Duodenal mucosa (tissue), 2 donors: ENCODE measurements at regions not wholly inside any gene's neighbourhood (a gene's known extent, or its start where the extent isn't known, plus 50 kb on each side); places are given as distances from the start of the nearest gene placed in this dataset.

Experiments
- H3K27ac ChIP-seq: one replicate; pipeline ENCODE4 v1.7.0; 2013; ENCODE audit warnings: low read depth, low read length
- H3K27me3 ChIP-seq, 2 donors: one replicate each; pipeline ENCODE4 v1.7.0; 2013; ENCODE audit warnings: low read length in 2 of 2, control low read depth in 1 of 2; ENCODE audit not compliant: insufficient read depth in 2 of 2, control insufficient read depth in 1 of 2
- H3K36me3 ChIP-seq, 2 donors: one replicate each; pipeline ENCODE4 v1.7.0; 2013; ENCODE audit warnings: low read length in 2 of 2, control low read depth in 1 of 2; ENCODE audit not compliant: insufficient read depth in 2 of 2, control insufficient read depth in 1 of 2
- H3K4me1 ChIP-seq, 2 donors: one replicate each; pipeline ENCODE4 v1.7.0; 2013; ENCODE audit warnings: low read length in 2 of 2, control low read depth in 1 of 2; ENCODE audit not compliant: insufficient read depth in 2 of 2, control insufficient read depth in 1 of 2
- H3K4me3 ChIP-seq, 2 donors: one replicate each; pipeline ENCODE4 v1.7.0; 2013; ENCODE audit warnings: low read length in 2 of 2, low read depth in 1 of 2
- H3K9ac ChIP-seq, 2 donors: one replicate each; pipeline ENCODE4 v1.7.0; 2013; ENCODE audit warnings: low read length in 2 of 2, low read depth in 1 of 2
- H3K9me3 ChIP-seq, 2 donors: one replicate each; pipeline ENCODE4 v1.7.0; 2013; ENCODE audit warnings: low read length in 2 of 2, control low read depth in 1 of 2; ENCODE audit not compliant: control insufficient read depth in 1 of 2

GRCh38 chr16:66135838-66136237 is 230.7 kb upstream of the CDH5 start:
- Histone ChIP-seq H3K36me3 (no peaks in the 10 kb centered on the region), H3K9ac (no peak overlapping the region), H3K27ac (no peak overlapping the region), H3K4me1 (peaks cover 0 to 10% of the 10 kb centered on the region in 2 donors), H3K4me3 (no peak overlapping the region), H3K27me3 (no peaks in the 10 kb centered on the region), H3K9me3 (no peaks in the 10 kb centered on the region)

GRCh38 chr16:66135421-66135831 is 231.1 kb upstream of the CDH5 start:
- Histone ChIP-seq H3K4me3 (no peak overlapping the region), H3K4me1 (peaks cover 0 to 10% of the 10 kb centered on the region in 2 donors), H3K27ac (no peak overlapping the region), H3K27me3 (no peaks in the 10 kb centered on the region), H3K9ac (no peak overlapping the region), H3K36me3 (no peaks in the 10 kb centered on the region), H3K9me3 (no peaks in the 10 kb centered on the region)

- no peaks in the 10 kb centered on the region for H3K36me3 ChIP-seq
- no peak overlapping the region for H3K27ac ChIP-seq
- H3K27me3 ChIP-seq = peaks cover 0 to 3% of the 10 kb centered on the region in 2 donors
- H3K4me3 ChIP-seq = no peak overlapping the region
- peaks cover 0 to 10% of the 10 kb centered on the region in 2 donors for H3K4me1 ChIP-seq
- H3K9me3 ChIP-seq = no peaks in the 10 kb centered on the region
- no peak overlapping the region for H3K9ac ChIP-seq
These were observed 231.6 kb upstream of the CDH5 start for GRCh38 chr16:66134875-66135274.

GRCh38 chr16:66133643-66134338 is 232.7 kb upstream of the CDH5 start:
- no peak overlapping the region for H3K4me3 ChIP-seq
- no peak overlapping the region for H3K9ac ChIP-seq
- peaks cover 0 to 10% of the 10 kb centered on the region in 2 donors for H3K4me1 ChIP-seq
- no peaks in the 10 kb centered on the region for H3K36me3 ChIP-seq
- H3K27me3 ChIP-seq = peaks cover 3 to 5% of the 10 kb centered on the region in 2 donors
- H3K9me3 ChIP-seq = no peaks in the 10 kb centered on the region
- no peak overlapping the region for H3K27ac ChIP-seq

- Histone ChIP-seq H3K4me3 (no peak overlapping the region), H3K9me3 (no peaks in the 10 kb centered on the region), H3K36me3 (no peaks in the 10 kb centered on the region), H3K27ac (no peak overlapping the region), H3K27me3 (peaks cover 8 to 24% of the 10 kb centered on the region in 2 donors), H3K4me1 (peaks cover 5 to 10% of the 10 kb centered on the region in 2 donors), H3K9ac (no peak overlapping the region)
These were observed 234.6 kb upstream of the CDH5 start for GRCh38 chr16:66131895-66132294.

- H3K27ac ChIP-seq = no peak overlapping the region
- peaks cover 11 to 28% of the 10 kb centered on the region in 2 donors for H3K27me3 ChIP-seq
- no peak overlapping the region for H3K9ac ChIP-seq
- peaks cover 5 to 10% of the 10 kb centered on the region in 2 donors for H3K4me1 ChIP-seq
- H3K36me3 ChIP-seq = no peaks in the 10 kb centered on the region
- H3K4me3 ChIP-seq = no peak overlapping the region
- H3K9me3 ChIP-seq = no peaks in the 10 kb centered on the region
These were observed 235.2 kb upstream of the CDH5 start for GRCh38 chr16:66131156-66131807.

GRCh38 chr16:66130296-66130905 is 236.1 kb upstream of the CDH5 start:
- Histone ChIP-seq H3K4me1 (peaks cover 5% of the 10 kb centered on the region in 2 donors), H3K9ac (no peak overlapping the region), H3K4me3 (no peak overlapping the region), H3K36me3 (no peaks in the 10 kb centered on the region), H3K27me3 (peaks cover 11 to 28% of the 10 kb centered on the region in 2 donors), H3K27ac (no peak overlapping the region), H3K9me3 (no peaks in the 10 kb centered on the region)

GRCh38 chr16:66129196-66129595 is 237.3 kb upstream of the CDH5 start:
- Histone ChIP-seq H3K4me3 (no peak overlapping the region), H3K27ac (no peak overlapping the region), H3K27me3 (peaks cover 11 to 28% of the 10 kb centered on the region in 2 donors), H3K36me3 (no peaks in the 10 kb centered on the region), H3K9ac (no peak overlapping the region), H3K4me1 (peaks cover 0 to 5% of the 10 kb centered on the region in 2 donors), H3K9me3 (no peaks in the 10 kb centered on the region)

GRCh38 chr16:66128371-66128770 is 238.1 kb upstream of the CDH5 start:
- Histone ChIP-seq H3K9ac (no peak overlapping the region), H3K27me3 (peaks cover 11 to 28% of the 10 kb centered on the region in 2 donors), H3K4me3 (no peak overlapping the region), H3K4me1 (peaks cover 0 to 5% of the 10 kb centered on the region in 2 donors), H3K9me3 (no peaks in the 10 kb centered on the region), H3K36me3 (no peaks in the 10 kb centered on the region), H3K27ac (no peak overlapping the region)
